ENCODE measurements at regions not wholly inside any gene's neighbourhood (a gene's known extent, or its start where the extent isn't known, plus 50 kb on each side); places are given as distances from the start of the nearest gene placed in this dataset.

- DNase-seq = no peak
These were observed 173.9 kb downstream of the CALCRL start for GRCh38 chr2:187274146-187274545.

DNA sequence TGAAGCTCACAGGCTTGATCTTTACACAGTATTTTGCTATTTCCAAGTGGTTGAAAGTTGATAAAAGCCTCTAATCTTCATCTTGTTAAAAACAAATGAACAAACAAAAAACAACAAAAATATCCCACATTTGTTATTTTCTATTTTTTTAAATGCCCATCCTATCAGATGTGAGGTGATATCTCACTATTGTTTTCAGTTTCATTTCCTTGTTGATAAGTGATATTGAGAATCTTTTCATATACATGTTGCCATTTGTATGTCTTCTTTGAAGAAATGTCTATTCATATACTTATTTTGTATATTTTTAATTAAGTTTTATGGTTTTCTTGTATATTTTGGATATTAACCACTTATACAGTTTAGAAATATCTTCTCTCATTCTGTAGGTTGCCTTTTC is 175.8 kb downstream of the CALCRL start:
- no peak for DNase-seq

GRCh38 chr2:187271825-187272224 is 176.2 kb downstream of the CALCRL start:
- no peak for DNase-seq

- DNase-seq = no peak
These were observed 181.4 kb downstream of the CALCRL start for GRCh38 chr2:187266645-187267044.

GRCh38 chr2:187266147-187266546 is 181.9 kb downstream of the CALCRL start:
- no peak for DNase-seq

GRCh38 chr2:187264612-187265011 is 183.4 kb downstream of the CALCRL start:
- DNase-seq = no peak

DNA sequence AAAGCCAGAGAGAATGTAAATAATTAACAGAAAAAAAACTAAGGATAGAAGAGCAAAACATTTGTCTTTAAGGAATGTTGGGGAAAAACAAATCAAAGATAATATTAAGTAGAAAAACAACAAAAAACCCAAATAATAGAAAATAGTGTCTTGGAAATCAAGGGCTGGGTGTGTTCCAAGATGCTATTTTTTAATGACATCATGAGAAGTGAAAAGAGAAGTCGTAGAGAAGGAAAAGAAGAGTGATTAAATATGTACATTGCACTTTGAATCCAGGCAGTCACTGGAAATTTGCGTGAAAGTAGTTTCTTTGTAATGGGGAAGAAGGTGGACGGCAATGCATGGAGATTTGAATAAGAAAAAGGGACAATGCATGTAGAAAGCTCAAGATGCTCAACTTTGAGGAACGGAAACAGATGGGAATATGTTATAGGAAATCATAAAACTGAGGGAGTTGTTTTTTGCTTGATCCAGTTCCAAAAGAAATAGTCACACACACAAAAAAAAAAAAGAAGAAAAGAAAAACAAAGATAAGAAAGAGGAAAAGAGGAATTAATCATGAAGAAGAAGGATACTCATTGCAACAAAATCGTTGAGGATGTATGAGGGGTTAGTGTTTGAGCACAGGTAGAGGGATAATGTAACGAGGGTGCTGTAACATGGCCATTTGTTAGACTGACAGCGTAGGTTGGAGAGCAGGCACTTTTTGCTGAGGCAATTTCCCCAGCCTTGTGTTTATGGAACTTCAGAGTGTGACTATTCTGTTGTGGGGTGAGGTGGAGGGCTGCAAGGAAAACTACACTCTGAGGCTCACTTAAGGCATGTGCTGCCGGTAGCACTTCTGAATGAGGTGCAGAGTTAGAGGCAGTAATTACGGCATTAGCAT is 184.1 kb downstream of the CALCRL start:
- DNase-seq = no peak

DNA sequence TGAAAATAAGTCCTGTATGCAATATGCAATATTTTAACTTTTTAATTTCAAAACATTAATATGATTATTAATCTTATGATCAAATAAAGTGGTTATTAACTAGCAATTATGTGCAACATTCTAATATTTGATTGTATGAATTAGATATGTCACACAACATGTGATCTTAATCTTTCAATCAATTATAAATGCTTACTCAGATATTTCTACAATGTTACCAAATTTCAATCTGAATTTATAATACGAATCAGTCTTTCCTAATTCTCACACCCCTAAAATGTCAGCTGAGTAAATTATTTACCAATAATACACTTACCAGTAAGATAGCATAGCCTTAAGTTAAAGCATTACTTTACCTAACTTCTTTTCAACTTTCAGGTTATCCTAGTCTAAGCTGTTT is 186.3 kb downstream of the CALCRL start:
- DNase-seq = no peak

DNA sequence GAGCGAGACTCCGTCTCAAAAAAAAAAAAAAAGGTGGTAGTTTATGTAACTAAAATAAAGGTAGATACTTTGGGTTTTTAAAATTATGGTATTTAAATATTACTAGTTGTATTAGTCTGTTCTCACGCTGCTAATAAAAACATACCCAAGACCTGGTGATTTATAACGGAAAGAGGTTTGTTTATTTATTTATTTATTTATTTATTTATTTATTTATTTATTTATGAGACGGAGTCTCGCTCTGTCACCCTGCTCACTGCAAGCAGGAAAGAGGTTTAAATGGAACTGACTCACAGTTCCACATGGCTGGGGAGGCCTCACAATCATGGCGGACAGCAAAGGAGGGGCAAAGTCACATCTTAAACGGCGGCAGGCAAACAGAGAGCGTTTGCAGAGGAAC is 196.0 kb downstream of the CALCRL start:
- DNase-seq = no peak

GRCh38 chr2:187250137-187250536 is 197.9 kb downstream of the CALCRL start:
- DNase-seq = no peak

- DNase-seq = no peak
These were observed 214.2 kb downstream of the CALCRL start for GRCh38 chr2:187233811-187234210.

GRCh38 chr2:187232749-187233148 is 215.3 kb downstream of the CALCRL start:
- no peak for DNase-seq

DNA sequence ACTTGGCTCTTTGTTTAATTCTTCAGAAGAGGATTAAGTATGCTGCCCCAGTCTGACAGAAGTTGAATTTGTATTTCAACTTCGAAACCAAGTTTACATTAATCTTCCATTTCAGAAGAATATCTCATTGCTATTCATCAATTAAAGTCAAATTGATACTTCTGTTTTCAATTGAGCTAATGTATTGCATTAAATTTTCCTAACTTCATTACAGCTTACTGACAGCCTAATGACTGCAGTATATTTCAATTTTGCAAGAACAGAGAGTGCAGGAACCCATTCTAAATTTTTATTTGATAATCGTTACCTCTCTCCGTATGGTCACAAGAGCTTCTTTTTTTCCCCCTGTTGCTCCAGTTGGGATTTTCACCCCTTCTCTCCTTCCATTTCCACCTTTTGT is 218.0 kb downstream of the CALCRL start:
- no peak for DNase-seq

DNA sequence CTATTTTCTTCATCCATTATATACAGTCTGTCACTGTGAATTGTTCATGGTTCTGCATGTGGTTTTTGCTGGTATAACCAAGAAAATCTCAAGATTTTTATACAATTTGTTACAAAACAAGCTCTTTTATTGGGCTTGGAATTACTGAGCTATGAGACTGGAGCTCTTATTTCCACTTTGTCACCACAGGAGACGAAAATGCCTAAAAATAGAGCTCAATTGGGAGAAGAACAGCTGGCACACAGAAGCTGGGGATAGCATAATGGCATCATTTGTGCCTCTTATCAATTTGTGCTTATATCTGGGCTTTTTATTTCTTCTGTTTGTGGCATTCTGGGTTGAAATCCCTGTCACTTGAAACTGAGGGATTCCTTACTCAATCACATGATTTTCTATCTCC is 219.1 kb downstream of the CALCRL start:
- no peak for DNase-seq

DNA sequence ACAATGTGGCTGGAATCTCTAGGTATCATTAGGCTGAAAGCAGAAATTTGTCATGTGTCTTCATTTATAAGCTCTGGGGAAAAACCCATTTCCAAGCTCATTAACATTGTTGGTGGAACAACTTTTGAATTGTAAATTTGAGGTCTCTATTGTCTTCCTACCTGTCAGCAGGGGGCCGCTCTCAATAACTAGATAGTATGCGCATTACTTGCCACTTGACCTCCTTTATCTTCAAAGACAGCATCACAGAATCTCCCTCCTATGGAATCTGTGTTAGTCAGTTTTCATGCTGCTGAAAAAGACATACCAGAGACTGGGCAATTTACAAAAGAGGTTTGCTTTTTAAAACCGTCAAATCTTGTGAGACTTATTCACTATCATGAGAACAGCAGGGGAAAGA is 223.1 kb downstream of the CALCRL start:
- no peak for DNase-seq

GRCh38 chr2:187220071-187220470 is 228.0 kb downstream of the CALCRL start:
- no peak for DNase-seq

DNA sequence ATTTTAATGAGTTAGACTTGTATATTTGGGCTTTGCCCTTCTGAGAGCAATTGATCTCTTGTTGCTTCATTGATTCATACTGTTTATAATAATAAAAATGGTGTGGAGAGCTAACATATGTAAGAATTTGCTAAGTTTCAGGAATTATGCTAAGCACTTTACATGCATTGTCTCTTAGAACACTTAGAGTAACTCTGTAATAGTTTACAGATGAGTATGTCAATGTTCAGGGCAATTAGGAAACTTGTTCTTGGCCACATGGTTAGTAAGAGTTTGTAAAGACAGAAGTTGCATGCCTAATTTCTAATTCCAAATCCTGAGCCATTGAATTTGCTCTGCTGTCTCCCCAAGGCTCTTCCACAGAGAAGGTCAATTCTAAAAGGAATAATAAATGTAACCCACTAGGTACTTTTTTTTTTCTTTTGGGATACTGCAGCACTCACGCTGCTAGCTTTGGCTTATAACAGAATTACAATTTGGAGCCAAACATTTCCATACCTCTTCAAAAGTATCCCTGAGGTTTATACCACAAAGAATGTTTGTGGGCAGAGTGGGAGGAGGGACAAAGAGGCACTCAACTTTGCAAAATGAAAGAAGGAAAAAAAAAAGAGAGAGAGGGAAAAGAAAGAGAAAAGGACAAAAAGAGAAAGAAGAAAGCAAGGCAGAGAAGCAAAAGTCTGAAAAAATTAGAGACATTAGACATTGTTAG is 232.4 kb downstream of the CALCRL start:
- no peak for DNase-seq

GRCh38 chr2:187214306-187214705 is 233.7 kb downstream of the CALCRL start:
- no peak for DNase-seq

GRCh38 chr2:187213798-187214197 is 234.3 kb downstream of the CALCRL start:
- DNase-seq = no peak

DNA sequence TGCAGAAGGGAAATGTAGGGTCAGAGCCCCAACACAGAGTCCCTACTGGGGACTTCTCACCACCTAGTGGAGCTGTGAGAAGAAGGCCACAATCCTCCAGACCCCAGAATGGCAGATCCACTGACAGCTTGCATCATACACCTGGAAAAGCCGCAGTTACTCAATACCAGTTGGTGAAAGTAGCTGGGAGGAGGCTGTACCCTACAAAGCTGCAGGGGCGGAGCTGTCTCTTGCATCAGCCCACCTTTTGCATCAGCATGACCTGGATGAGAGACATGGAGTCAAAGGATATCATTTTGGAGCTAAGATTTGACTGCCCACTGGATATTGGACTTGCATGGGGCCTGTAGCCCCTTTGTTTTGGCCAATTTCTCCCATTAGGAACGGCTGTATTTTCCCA is 237.3 kb downstream of the CALCRL start:
- no peak for DNase-seq

GRCh38 chr2:187208199-187208785 is 239.8 kb downstream of the CALCRL start:
- no peak for DNase-seq

DNA sequence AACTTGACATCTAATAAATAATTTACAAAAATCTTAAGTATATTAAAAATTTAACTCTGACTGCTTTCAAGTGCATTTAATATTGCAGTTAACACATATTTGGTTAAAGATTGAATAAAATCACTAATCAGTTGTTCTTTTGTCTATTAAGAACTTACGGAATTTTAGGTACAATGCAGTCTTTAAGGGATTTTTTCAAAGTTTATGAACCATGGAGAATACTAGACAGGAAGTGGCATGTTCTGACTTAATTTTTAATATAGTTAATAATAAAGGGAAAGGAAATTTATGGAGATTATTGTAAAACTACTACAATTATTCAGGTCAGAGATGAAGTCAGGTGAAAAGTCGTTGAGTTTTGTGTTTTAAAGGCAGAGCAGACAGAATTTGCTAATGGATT is 240.9 kb downstream of the CALCRL start:
- DNase-seq = no peak

DNA sequence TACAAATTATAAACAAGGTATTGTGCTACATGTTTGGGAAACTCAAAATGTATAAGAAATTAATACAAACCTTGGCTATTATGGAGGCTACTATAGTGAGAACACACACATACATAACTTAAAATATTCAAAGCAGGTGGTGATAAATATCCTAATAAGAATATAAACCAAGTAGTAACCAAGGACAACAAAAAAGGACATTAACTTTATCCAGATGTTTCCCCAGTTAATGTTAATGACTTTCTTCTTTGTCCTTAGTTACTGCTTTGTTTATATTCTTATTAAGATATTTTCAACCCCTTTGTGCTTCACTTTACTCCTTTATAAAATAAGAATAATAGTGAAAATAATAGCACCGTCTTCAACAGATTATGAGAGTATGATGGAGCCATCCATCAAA is 241.6 kb downstream of the CALCRL start:
- DNase-seq = no peak

GRCh38 chr2:187206071-187206470 is 242.0 kb downstream of the CALCRL start:
- no peak for DNase-seq
